Suprapubic skin (tissue), 4 donors: ENCODE measurements at regions not wholly inside any gene's neighbourhood (a gene's known extent, or its start where the extent isn't known, plus 50 kb on each side); places are given as distances from the start of the nearest gene placed in this dataset.

ENCODE experiments used
- DNase-seq, 2 donors: peaks; one replicate each; pipeline ENCODE4 v3.0.0-alpha.2; 2019; ENCODE audit warnings: low spot score in 2 of 2
- H3K27ac ChIP-seq: fragments of 200-600 bp; sonication (generic); one replicate; pipeline ENCODE4 v1.5.1; 2019
- H3K27me3 ChIP-seq: fragments of 200-600 bp; sonication (generic); one replicate; pipeline ENCODE4 v1.5.1; 2019
- H3K36me3 ChIP-seq: fragments of 200-600 bp; sonication (generic); one replicate; pipeline ENCODE4 v1.5.1; 2019
- H3K4me1 ChIP-seq: fragments of 200-600 bp; sonication (generic); one replicate; pipeline ENCODE4 v1.5.1; 2019
- H3K4me3 ChIP-seq: fragments of 200-600 bp; sonication (generic); one replicate; pipeline ENCODE4 v1.5.1; 2019; ENCODE audit warnings: mild to moderate bottlenecking
- H3K9me3 ChIP-seq: fragments of 200-600 bp; sonication (generic); one replicate; pipeline ENCODE4 v1.5.1; 2019
- EP300 ChIP-seq: sonication (generic); formaldehyde crosslinking; IDR thresholded peaks from one replicate; pipeline ENCODE4 v1.6.1; 2017; ENCODE audit warnings: antibody characterized with exemption
- POLR2A ChIP-seq, 2 donors: fragments of 450-650 bp; IDR thresholded peaks; one replicate each; pipeline ENCODE4 v1.6.1; 2017; ENCODE audit warnings: antibody characterized with exemption in 2 of 2, mild to moderate bottlenecking in 2 of 2, moderate library complexity in 2 of 2
- POLR2AphosphoS5 ChIP-seq, 3 donors: sonication (generic); formaldehyde crosslinking; IDR thresholded peaks; one replicate each; pipeline ENCODE4 v1.6.1; 2017; ENCODE audit warnings: antibody characterized with exemption in 3 of 3
- WGBS: methylation state at CpG from one replicate; pipeline ENCODE4 v1.1.5; 2018; 5-methylcytosine and 5-hydroxymethylcytosine counted together
- TF ChIP-seq, protein P1 (sequence below), 2 donors: fragments of 200-600 bp in 1 of 2; fragments of 450-650 bp in 1 of 2; sonication (generic) in 1 of 2; IDR thresholded peaks; one replicate each; pipeline ENCODE4 v1.5.1; 2016 to 2019; ENCODE audit warnings: antibody characterized with exemption in 2 of 2, mild to moderate bottlenecking in 1 of 2, moderate library complexity in 1 of 2

GRCh38 chr13:79070343-79070974, 335.6 kb downstream of the RBM26 start:
- H3K27ac ChIP-seq, result no peak overlapping the region
- H3K36me3 ChIP-seq, result no peaks in the 10 kb centered on the region
- no peaks in the 10 kb centered on the region for H3K4me1 ChIP-seq
- H3K4me3 ChIP-seq, result no peak overlapping the region
- 53% methylated on average over 4 of the region's 4 CpGs for WGBS
- TF ChIP-seq POLR2A (IDR thresholded peaks at IDR 0.05) (no peak), EP300 (no peak)
- TF ChIP-seq, protein P1, sequence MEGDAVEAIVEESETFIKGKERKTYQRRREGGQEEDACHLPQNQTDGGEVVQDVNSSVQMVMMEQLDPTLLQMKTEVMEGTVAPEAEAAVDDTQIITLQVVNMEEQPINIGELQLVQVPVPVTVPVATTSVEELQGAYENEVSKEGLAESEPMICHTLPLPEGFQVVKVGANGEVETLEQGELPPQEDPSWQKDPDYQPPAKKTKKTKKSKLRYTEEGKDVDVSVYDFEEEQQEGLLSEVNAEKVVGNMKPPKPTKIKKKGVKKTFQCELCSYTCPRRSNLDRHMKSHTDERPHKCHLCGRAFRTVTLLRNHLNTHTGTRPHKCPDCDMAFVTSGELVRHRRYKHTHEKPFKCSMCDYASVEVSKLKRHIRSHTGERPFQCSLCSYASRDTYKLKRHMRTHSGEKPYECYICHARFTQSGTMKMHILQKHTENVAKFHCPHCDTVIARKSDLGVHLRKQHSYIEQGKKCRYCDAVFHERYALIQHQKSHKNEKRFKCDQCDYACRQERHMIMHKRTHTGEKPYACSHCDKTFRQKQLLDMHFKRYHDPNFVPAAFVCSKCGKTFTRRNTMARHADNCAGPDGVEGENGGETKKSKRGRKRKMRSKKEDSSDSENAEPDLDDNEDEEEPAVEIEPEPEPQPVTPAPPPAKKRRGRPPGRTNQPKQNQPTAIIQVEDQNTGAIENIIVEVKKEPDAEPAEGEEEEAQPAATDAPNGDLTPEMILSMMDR (IDR thresholded peaks at IDR 0.05), result no peak
- DNase-seq, result no peak
- H3K9me3 ChIP-seq, result no peaks in the 10 kb centered on the region
- H3K27me3 ChIP-seq, result no peaks in the 10 kb centered on the region

DNA sequence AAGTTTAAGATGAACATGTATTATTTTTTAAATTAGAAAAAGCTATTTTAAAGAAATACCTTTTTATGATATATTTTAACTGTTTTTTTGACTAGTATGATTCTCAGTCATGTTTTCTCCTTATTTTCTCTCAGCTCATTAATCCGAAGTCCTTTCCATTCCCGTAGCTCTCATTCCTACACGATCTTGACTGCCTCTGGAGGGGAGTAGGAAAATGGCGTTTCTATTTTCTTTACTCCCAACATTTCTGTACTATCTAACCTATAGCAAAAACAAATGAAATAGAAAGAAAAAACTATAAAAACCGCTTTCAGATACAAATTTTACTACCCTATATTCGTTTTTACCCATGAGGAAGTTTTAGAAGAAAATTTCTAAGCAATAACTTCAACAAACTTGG, 343.8 kb downstream of the RBM26 start:
- TF ChIP-seq POLR2A (IDR thresholded peaks at IDR 0.05), result no peak
- TF ChIP-seq, protein P1 (IDR thresholded peaks at IDR 0.05), result no peak
- no peak for TF ChIP-seq POLR2AphosphoS5 (IDR thresholded peaks at IDR 0.05)
- Histone ChIP-seq H3K9me3 (no peaks in the 10 kb centered on the region), H3K36me3 (no peaks in the 10 kb centered on the region), H3K27ac (no peak overlapping the region), H3K4me1 (no peaks in the 10 kb centered on the region), H3K27me3 (no peaks in the 10 kb centered on the region), H3K4me3 (no peak overlapping the region)
- WGBS, result 68% methylated on average over 6 of the region's 6 CpGs
- DNase-seq, result no peak

GRCh38 chr13:79060216-79060615, 345.8 kb downstream of the RBM26 start:
- Histone ChIP-seq H3K27me3 (no peaks in the 10 kb centered on the region), H3K27ac (no peak overlapping the region), H3K36me3 (no peaks in the 10 kb centered on the region), H3K9me3 (no peaks in the 10 kb centered on the region), H3K4me3 (no peak overlapping the region), H3K4me1 (no peaks in the 10 kb centered on the region)
- 81% methylated on average over 1 of the region's 1 CpG for WGBS
- TF ChIP-seq EP300 (no peak), POLR2AphosphoS5 (IDR thresholded peaks at IDR 0.05) (no peak), POLR2A (IDR thresholded peaks at IDR 0.05) (no peak)
- TF ChIP-seq, protein P1 (IDR thresholded peaks at IDR 0.05), result no peak
- no peak for DNase-seq

GRCh38 chr13:79056706-79057105, 349.3 kb downstream of the RBM26 start:
- Histone ChIP-seq H3K27ac (no peak overlapping the region), H3K36me3 (no peaks in the 10 kb centered on the region), H3K9me3 (no peaks in the 10 kb centered on the region), H3K4me3 (no peak overlapping the region), H3K27me3 (no peaks in the 10 kb centered on the region), H3K4me1 (no peaks in the 10 kb centered on the region)
- WGBS, result 92% methylated on average over 6 of the region's 6 CpGs
- TF ChIP-seq EP300, result no peak
- no peak for TF ChIP-seq POLR2AphosphoS5 (IDR thresholded peaks at IDR 0.05)
- TF ChIP-seq, protein P1 (IDR thresholded peaks at IDR 0.05), result no peak
- TF ChIP-seq POLR2A (IDR thresholded peaks at IDR 0.05), result no peak
- DNase-seq, result no peak

GRCh38 chr13:79051472-79051871, 354.6 kb downstream of the RBM26 start:
- TF ChIP-seq, protein P1 (IDR thresholded peaks at IDR 0.05), result no peak
- TF ChIP-seq EP300 (no peak), POLR2AphosphoS5 (IDR thresholded peaks at IDR 0.05) (no peak), POLR2A (IDR thresholded peaks at IDR 0.05) (no peak)
- H3K9me3 ChIP-seq, result no peaks in the 10 kb centered on the region
- no peaks in the 10 kb centered on the region for H3K36me3 ChIP-seq
- WGBS, result 71% methylated on average over 1 of the region's 1 CpG
- no peaks in the 10 kb centered on the region for H3K4me1 ChIP-seq
- no peak overlapping the region for H3K4me3 ChIP-seq
- H3K27me3 ChIP-seq, result no peaks in the 10 kb centered on the region
- H3K27ac ChIP-seq, result no peak overlapping the region
- DNase-seq, result no peak
